NOMO-1 treated with DMSO at 0.1 percent for 48 hours (cell line): ENCODE measurements at regions not wholly inside any gene's neighbourhood (a gene's known extent, or its start where the extent isn't known, plus 50 kb on each side); places are given as distances from the start of the nearest gene placed in this dataset.
"Not testable (repeated sequence)": the region's sequence is repeated elsewhere in the genome, so short reads cannot be mapped to it uniquely, and the experiment has no call there.

Experiments
- DNase-seq: peaks from one replicate; lab custom pipeline; 2025; ENCODE audit not compliant: unreplicated experiment; lab: John Stamatoyannopoulos, UW

- DNase-seq, result no peak
These were observed 126.2 kb upstream of the WSCD1 start for GRCh38 chr17:5943982-5944381.

DNA sequence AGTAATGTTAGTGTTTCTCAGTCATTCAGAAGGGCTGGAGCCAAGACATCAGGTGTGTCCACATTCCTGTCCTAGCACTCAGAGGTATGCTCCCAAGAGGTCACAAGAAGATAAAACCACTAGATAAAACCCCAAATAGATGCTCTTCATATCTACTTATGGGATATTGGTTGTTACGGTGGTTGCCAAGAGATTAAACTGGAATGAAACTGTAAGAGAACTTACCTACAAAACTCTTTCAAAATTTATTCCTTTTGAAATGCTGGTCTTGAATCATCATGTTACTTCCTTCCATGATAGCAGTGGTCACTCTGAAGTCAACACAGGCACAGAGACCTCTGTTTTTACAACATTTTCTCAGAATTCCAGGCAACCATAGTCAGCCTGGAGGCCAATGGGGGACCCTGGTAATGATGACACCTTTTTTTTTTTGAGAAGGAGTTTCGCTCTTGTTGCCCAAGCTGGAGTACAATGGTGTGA is 122.4 kb upstream of the WSCD1 start:
- no peak for DNase-seq

DNA sequence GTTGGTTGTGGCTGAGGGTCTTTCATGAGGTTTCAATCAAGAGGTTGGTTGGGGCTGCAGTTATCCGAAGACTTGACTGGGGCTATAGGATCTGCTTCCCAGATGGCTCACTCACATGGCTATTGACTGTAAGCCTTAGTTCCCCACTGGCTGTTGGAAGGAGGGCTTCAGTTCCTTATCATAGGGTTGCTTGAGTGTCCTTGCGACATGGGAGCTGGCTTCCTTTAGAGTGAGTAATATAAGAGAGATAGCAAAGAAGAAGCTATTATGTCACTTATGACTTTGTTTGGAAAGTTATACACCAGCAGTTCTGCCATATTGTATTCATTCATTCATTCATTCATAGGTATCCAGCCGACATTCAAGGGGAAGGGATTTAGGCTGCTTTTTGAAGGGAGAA is 121.4 kb upstream of the WSCD1 start:
- no peak for DNase-seq

GRCh38 chr17:5950878-5951277 is 119.3 kb upstream of the WSCD1 start:
- DNase-seq, result no peak

DNA sequence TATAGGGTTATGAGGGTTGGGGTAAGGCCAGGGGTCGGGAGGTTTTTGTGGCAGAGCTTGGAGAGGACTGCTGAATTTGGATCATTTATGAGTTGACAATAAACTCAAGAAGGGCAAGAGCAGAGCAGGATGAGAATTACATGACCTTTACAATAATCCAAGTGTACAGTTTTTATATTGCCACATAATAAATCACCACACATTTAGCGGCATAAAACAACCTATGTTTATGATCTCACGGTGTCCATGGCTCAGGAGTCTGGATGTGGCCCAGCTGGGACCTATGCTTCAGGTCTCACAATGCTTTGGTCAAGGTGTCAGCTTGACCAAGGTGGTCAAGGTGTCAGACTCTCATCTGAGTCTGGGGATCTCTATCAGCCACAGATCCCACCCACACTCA is 118.3 kb upstream of the WSCD1 start:
- no peak for DNase-seq

DNA sequence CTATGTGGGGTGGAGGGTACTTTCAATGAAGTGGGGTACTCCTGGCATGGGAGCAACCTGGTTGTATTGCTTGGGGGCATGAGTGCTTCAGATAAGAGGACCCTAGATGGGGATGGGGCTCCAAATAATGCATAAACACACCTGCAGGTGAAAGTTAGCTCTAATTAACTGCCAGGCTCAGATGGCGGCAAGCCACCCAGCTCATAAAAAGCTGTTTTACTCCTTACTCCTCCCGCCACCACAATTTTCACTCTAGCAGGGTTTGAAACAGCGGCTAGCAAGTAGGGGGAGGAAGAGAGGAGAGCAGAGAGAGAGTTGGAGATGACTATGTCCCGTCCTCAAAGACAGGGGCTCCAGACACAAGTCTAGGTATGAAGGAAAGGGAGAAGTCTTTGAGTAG is 117.7 kb upstream of the WSCD1 start:
- no peak for DNase-seq

DNA sequence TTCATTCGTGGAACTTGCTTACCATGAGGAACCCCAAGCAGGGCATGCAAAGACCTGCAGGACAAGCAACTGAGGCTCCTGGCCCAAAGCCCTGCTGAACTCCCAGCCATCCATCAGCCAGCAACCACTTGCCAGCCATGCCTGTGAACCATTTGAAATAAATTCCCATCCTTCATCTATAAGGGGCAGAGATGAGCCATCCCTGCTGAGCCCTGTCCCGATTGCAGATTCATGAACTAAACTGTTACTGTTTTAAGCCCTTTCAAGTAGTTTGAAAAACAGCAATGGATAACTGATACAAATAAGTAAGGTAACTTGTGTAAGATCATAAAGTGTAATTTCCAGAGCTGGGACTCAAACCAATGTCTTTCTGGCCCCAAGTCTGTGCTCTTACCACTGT is 114.4 kb upstream of the WSCD1 start:
- no peak for DNase-seq

DNA sequence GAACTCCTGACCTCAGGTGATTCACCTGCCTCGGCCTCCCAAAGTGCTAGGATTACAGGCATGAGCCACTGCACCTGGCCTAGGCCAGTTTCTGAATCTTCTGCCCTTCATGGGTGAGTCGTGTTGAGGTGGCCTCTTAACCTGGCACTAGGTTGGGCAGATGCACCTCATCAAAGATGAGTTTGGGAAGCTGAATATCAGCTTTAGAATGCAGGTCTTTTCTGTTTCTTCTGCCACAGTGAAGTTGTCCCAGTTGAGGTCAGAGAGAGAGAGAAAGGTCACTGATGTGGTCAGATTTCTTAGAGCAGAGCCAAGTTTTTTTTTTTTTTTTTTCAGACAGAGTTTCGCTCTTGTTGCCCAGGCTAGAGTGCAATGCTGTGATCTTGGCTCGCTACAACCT is 111.3 kb upstream of the WSCD1 start:
- DNase-seq, result no peak

GRCh38 chr17:5962371-5962770 is 107.8 kb upstream of the WSCD1 start:
- no peak for DNase-seq

DNA sequence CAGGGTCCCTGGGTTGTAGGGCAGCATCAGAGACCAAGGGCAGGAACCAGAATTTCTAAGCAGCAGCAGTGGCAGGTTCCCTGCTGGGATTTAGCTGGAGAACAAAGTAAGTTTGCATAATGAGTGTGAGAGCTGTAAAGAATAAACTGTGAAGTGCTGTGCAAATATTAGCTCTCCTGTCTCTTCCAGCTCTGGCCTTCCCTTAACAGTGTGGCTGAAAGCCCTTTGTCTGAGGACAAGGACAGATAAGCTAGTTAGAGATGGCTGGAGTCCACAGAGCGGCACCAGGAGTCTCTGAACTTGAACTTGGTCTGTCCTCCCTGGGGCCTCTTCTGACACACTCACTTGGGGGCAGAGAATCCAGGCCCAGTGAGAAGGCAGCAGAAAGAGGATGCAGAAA is 98.2 kb upstream of the WSCD1 start:
- no peak for DNase-seq

DNA sequence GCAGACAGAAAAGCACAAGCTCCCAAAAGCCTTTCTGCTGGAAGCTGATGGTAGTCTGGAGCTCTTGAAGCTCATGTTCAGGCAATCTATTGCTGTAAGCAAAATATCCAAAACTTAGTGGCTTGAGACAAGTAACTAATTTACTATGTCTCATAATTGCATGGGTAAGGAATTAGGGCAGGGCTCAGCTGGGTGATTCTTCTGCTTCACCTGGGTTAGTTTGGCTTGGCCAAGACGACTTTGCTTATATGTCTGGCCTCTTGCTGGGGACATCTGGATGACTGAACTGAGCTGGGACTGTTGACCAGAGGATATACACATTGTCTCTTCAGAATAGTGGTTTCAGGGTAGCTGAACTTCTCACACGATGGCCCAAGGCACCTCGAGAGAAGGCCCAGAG is 96.8 kb upstream of the WSCD1 start:
- DNase-seq, result no peak

- no peak for DNase-seq
These were observed 94.5 kb upstream of the WSCD1 start for GRCh38 chr17:5975661-5976060.

DNA sequence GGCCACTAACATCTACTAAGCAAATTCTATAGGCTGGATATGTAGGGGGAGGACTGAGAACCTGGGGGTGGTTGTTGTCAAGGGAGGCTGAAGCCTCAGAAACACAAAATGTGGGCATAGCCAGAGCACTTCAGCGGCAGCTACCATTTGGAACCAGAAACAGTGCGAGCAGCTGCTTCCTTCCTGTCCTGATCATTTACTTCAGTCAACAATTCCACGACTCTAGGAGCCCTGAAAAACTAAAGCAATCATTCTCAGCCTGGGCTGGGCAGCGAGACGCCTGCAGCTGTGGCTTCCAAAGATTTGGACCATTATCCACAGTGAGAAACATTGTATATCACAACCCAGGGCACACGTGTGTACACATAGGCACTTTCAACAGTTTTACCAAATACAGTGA is 93.9 kb upstream of the WSCD1 start:
- no peak for DNase-seq

GRCh38 chr17:5978496-5978895 is 91.7 kb upstream of the WSCD1 start:
- no peak for DNase-seq

- no peak for DNase-seq
These were observed 89.2 kb upstream of the WSCD1 start for GRCh38 chr17:5980941-5981340.

DNA sequence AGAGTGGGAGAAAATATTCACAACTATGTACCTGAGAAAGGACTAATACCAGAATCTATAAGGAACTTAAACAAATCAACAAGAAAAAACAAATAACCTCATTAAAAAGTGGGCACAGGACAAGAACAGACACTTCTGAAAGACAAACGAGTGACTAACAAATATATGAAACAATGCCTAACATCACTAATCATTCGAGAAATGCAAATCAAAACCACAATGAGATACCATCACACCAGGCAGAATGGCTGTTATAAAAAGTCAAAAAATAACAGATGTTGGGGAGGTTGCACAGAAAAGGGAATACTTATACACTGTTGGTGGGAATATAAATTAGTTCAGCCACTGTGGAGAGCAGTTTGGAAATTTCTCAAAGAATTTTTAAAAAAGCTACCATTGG is 83.5 kb upstream of the WSCD1 start:
- DNase-seq, result no peak

- no peak for DNase-seq
These were observed 69.8 kb upstream of the WSCD1 start for GRCh38 chr17:6000426-6000825.

GRCh38 chr17:6003221-6003620 is 67.0 kb upstream of the WSCD1 start:
- DNase-seq, result not testable (repeated sequence)

GRCh38 chr17:6005939-6006338 is 64.2 kb upstream of the WSCD1 start:
- DNase-seq, result no peak

- no peak for DNase-seq
These were observed 59.0 kb upstream of the WSCD1 start for GRCh38 chr17:6011206-6011605.

DNA sequence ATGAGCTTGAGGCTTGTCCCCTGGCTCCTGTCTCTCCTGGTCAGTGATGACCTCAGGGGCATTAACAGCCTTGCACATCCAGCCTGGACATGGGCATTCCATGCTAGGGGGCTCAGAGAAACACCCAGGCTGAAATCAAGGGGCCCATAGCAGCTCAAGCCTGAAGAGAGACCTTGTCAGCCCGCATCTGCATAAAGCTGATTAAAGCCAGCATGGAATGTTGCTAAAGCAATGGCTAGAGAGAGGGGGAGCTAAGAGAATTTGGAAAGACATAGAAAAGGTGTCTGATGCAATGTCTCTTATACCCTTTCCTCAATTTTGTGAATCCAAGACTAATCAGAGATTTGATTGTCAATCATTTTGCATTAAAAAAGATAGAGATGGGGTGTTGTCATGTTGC is 51.4 kb upstream of the WSCD1 start:
- no peak for DNase-seq

DNA sequence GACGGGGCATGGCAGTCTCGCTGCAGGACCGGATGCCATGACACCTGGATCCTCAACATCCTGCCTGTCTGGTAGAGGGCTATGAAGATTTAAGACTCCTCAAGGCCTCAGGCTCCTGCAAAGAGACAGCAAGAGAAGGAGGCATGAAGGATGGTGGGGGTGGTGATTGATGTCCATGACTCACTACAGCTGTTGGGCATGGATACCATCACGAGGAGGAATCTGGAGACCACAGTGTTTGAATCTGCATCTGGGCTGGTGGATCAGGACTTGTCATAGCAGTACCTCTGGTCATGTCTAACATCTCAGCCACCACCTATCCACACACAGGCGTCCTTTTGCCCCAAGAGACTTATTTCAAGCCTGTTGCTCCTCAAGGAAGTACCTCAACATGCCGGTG is 50.2 kb upstream of the WSCD1 start:
- DNase-seq, result no peak

DNA sequence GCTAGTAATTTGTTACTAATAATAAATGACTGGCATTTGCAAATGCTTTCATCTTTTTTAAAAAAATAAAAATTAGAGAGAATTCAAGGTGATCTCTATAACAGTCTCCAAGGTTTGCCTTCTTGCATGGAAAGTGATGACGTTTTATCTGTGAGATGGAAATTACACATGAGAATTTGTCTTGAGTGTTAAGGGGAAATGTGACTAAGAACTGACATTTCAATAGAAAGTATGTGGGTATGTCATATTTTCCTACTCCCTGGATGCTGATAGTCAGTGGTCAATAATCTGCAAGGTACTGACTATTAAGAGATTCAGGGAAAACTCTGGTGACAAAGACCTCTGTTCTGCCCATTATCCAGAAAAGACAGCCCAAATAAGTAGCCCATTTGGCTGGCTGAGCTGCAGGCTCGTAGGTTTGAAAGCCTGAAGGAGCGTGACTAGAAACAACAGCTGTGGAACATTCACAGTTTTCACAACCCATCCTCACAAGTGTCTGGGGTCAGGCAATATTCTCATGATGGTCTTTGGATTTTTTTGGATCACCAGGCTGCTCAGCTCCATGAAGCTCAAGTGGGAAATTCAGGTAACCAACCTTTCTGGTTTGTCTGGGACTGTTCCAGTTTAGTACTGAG is 49.7 kb upstream of the WSCD1 start:
- no peak for DNase-seq
